HEK293 (cell line): ENCODE measurements at regions not wholly inside any gene's neighbourhood (a gene's known extent, or its start where the extent isn't known, plus 50 kb on each side); places are given as distances from the start of the nearest gene placed in this dataset.

ENCODE experiments used
- CTCF ChIA-PET: fragments of 350-600 bp; formaldehyde crosslinking; extraction: SDS; loops from one replicate; lab custom pipeline; 2021; ENCODE audit warnings: antibody characterized with exemption; lab: Yijun Ruan, JAX
- POLR2A ChIA-PET: fragments of 300-600 bp; formaldehyde crosslinking; extraction: SDS; loops from one replicate; lab custom pipeline; 2020; ENCODE audit warnings: antibody characterized with exemption, inconsistent platforms; lab: Yijun Ruan, JAX
- H3K27ac ChIP-seq: fragments of 200-500 bp; sonication (Bioruptor generic); 2 replicates; pipeline ENCODE4 v1.5.1; 2014; ENCODE audit warnings: low read depth, low read length, control low read depth, inconsistent platforms; ENCODE audit errors: extremely low read depth
- H3K36me3 ChIP-seq, 2 experiments: fragments of 200-500 bp in 1 of 2; sonication (Bioruptor generic) in 1 of 2; 1 replicate in 1 of 2; 2 replicates in 1 of 2; pipeline ENCODE4 v1.5.1; 2014 to 2017; ENCODE audit warnings: inconsistent platforms in 2 of 2, low read length in 2 of 2; ENCODE audit not compliant: control insufficient read depth in 2 of 2, insufficient read depth in 1 of 2
- H3K4me1 ChIP-seq: fragments of 200-500 bp; sonication (Bioruptor generic); 2 replicates; pipeline ENCODE4 v1.5.1; 2014; ENCODE audit warnings: mild to moderate bottlenecking, low read length, inconsistent platforms; ENCODE audit not compliant: control insufficient read depth, insufficient read depth
- H3K4me3 ChIP-seq: 2 replicates; pipeline ENCODE4 v1.5.1; 2011; ENCODE audit warnings: low read depth, mild to moderate bottlenecking, control low read depth, low read length, moderate library complexity
- H3K9me3 ChIP-seq: fragments of 200-500 bp; sonication (Bioruptor generic); 2 replicates; pipeline ENCODE4 v1.5.1; 2014; ENCODE audit warnings: low read depth, low read length, inconsistent platforms; ENCODE audit not compliant: control insufficient read depth, insufficient read depth
- HOXA7 ChIP-seq: sonication (generic); formaldehyde crosslinking; IDR thresholded peaks from 2 replicates; pipeline ENCODE4 v1.8.1; 2022; ENCODE audit warnings: missing genetic modification reagents, borderline replicate concordance
- PATZ1 ChIP-seq: fragments of 450-650 bp; formaldehyde crosslinking; IDR thresholded peaks from 2 replicates; pipeline ENCODE4 v1.5.1; 2016; ENCODE audit warnings: missing biosample characterization, missing genetic modification characterization
- REST ChIP-seq: fragments of 450-650 bp; formaldehyde crosslinking; IDR thresholded peaks from 2 replicates; pipeline ENCODE4 v1.5.1; 2016; ENCODE audit warnings: missing biosample characterization, missing genetic modification characterization
- TCF7L2 ChIP-seq: IDR thresholded peaks from 2 replicates; pipeline ENCODE4 v1.6.1; 2011; ENCODE audit warnings: low read depth, mild to moderate bottlenecking, inconsistent platforms, low read length, moderate library complexity, borderline replicate concordance
- ZBTB20 ChIP-seq: fragments of 450-650 bp; formaldehyde crosslinking; IDR thresholded peaks from 2 replicates; pipeline ENCODE4 v1.5.1; 2016; ENCODE audit warnings: missing biosample characterization, missing genetic modification characterization
- ZBTB7A ChIP-seq: fragments of 450-650 bp; formaldehyde crosslinking; IDR thresholded peaks from 2 replicates; pipeline ENCODE4 v1.5.1; 2016; ENCODE audit warnings: low read depth, missing biosample characterization, missing genetic modification characterization
- ZFP3 ChIP-seq: fragments of 450-650 bp; formaldehyde crosslinking; IDR thresholded peaks from 2 replicates; pipeline ENCODE4 v1.5.1; 2016; ENCODE audit warnings: low read depth, missing biosample characterization, missing genetic modification characterization
- ZNF112 ChIP-seq: fragments of 450-650 bp; formaldehyde crosslinking; IDR thresholded peaks from 2 replicates; pipeline ENCODE4 v1.5.0; 2017; ENCODE audit warnings: missing biosample characterization, missing genetic modification characterization
- ZNF114 ChIP-seq: fragments of 450-650 bp; formaldehyde crosslinking; IDR thresholded peaks from 2 replicates; pipeline ENCODE4 v1.5.0; 2017; ENCODE audit warnings: missing biosample characterization, missing genetic modification characterization
- ZNF2 ChIP-seq: fragments of 450-650 bp; formaldehyde crosslinking; IDR thresholded peaks from 2 replicates; pipeline ENCODE4 v1.5.1; 2016; ENCODE audit warnings: missing biosample characterization, missing genetic modification characterization
- ZNF202 ChIP-seq: fragments of 450-650 bp; formaldehyde crosslinking; IDR thresholded peaks from 2 replicates; pipeline ENCODE4 v1.5.1; 2016; ENCODE audit warnings: missing biosample characterization, missing genetic modification characterization, borderline replicate concordance
- ZNF214 ChIP-seq: fragments of 450-650 bp; formaldehyde crosslinking; IDR thresholded peaks from 2 replicates; pipeline ENCODE4 v1.5.1; 2017; ENCODE audit warnings: missing biosample characterization, mild to moderate bottlenecking, missing genetic modification characterization, borderline replicate concordance
- ZNF24 ChIP-seq: fragments of 450-650 bp; formaldehyde crosslinking; IDR thresholded peaks from 2 replicates; pipeline ENCODE4 v1.5.1; 2016; ENCODE audit warnings: missing biosample characterization, missing genetic modification characterization
- ZNF274 ChIP-seq, 2 experiments: fragments of 200-500 bp in 1 of 2; fragments of 450-650 bp in 1 of 2; sonication (Bioruptor generic) in 1 of 2; formaldehyde crosslinking in 1 of 2; IDR thresholded peaks; 2 replicates each; pipeline versions ENCODE4 v1.5.1 to v1.6.1; 2014 to 2016; ENCODE audit warnings: borderline replicate concordance in 1 of 2, inconsistent platforms in 1 of 2, low read length in 1 of 2, missing biosample characterization in 1 of 2, missing genetic modification characterization in 1 of 2
- ZNF354C ChIP-seq: fragments of 450-650 bp; formaldehyde crosslinking; IDR thresholded peaks from 2 replicates; pipeline ENCODE4 v1.5.1; 2016; ENCODE audit warnings: missing biosample characterization, missing genetic modification characterization, low read depth, borderline replicate concordance
- ZNF514 ChIP-seq: fragments of 450-650 bp; formaldehyde crosslinking; IDR thresholded peaks from 2 replicates; pipeline ENCODE4 v1.5.1; 2016; ENCODE audit warnings: missing biosample characterization, missing genetic modification characterization
- ZNF626 ChIP-seq: fragments of 450-650 bp; sonication (Bioruptor Pico); formaldehyde crosslinking; IDR thresholded peaks from 2 replicates; pipeline ENCODE4 v1.5.1; 2018; ENCODE audit warnings: missing biosample characterization, missing genetic modification characterization, inconsistent platforms
- ZNF629 ChIP-seq: fragments of 450-650 bp; formaldehyde crosslinking; IDR thresholded peaks from 2 replicates; pipeline ENCODE4 v1.5.1; 2017; ENCODE audit warnings: missing biosample characterization, missing genetic modification characterization
- ZNF768 ChIP-seq: fragments of 450-650 bp; formaldehyde crosslinking; IDR thresholded peaks from 2 replicates; pipeline ENCODE4 v1.5.1; 2018; ENCODE audit warnings: missing biosample characterization, mild to moderate bottlenecking, missing genetic modification characterization
- ZNF777 ChIP-seq: fragments of 450-650 bp; formaldehyde crosslinking; IDR thresholded peaks from 2 replicates; pipeline ENCODE4 v1.5.1; 2017; ENCODE audit warnings: missing biosample characterization, missing genetic modification characterization, borderline replicate concordance
- ZSCAN30 ChIP-seq: fragments of 450-650 bp; IDR thresholded peaks from 2 replicates; pipeline ENCODE4 v1.5.1; 2018; ENCODE audit warnings: missing biosample characterization, mild to moderate bottlenecking, missing genetic modification characterization, moderate library complexity
- TF ChIP-seq, protein P1 (sequence below): fragments of 450-650 bp; formaldehyde crosslinking; IDR thresholded peaks from 2 replicates; pipeline ENCODE4 v1.5.1; 2016; ENCODE audit warnings: missing biosample characterization, missing genetic modification characterization
- TF ChIP-seq, protein P2 (sequence below): fragments of 450-650 bp; formaldehyde crosslinking; IDR thresholded peaks from 2 replicates; pipeline ENCODE4 v1.5.1; 2016; ENCODE audit warnings: missing biosample characterization, missing genetic modification characterization, low read depth
- TF ChIP-seq, protein P3 (sequence below): fragments of 450-650 bp; formaldehyde crosslinking; IDR thresholded peaks from 2 replicates; pipeline ENCODE4 v1.5.1; 2017; ENCODE audit warnings: missing biosample characterization, missing genetic modification characterization

GRCh38 chr10:61189912-61190311, 245.9 kb upstream of the RHOBTB1 start:
- H3K4me1 ChIP-seq = no peaks in the 10 kb centered on the region
- POLR2A ChIA-PET = no interaction called here
- H3K9me3 ChIP-seq = no peaks in the 10 kb centered on the region
- H3K27ac ChIP-seq = no peak overlapping the region
- H3K4me3 ChIP-seq = no peak overlapping the region
- CTCF ChIA-PET = interaction anchor here (0.6 to 1.2 kb wide), 5 partner anchors 13 to 299 kb away, joined by 3 to 5 read pairs (median 3); no protein-coding TSS in a partner anchor
- TF ChIP-seq ZNF274 (IDR thresholded peaks at IDR 0.05; ENCODE audit: low read length) (no peak), ZNF274 (tag by site-specific recombination; IDR thresholded peaks at IDR 0.05; ENCODE audit: borderline replicate concordance) (no peak), ZNF354C (no peak), ZNF2 (no peak), ZNF202 (tag by site-specific recombination) (no peak), ZNF777 (tag by site-specific recombination) (no peak), ZBTB7A (tag by site-specific recombination) (no peak)
- TF ChIP-seq, all 188 proteins: peak for 0
- H3K36me3 ChIP-seq = no peaks in the 10 kb centered on the region

GRCh38 chr10:61188691-61189090, 244.7 kb upstream of the RHOBTB1 start:
- Histone ChIP-seq H3K27ac (no peak overlapping the region), H3K9me3 (no peaks in the 10 kb centered on the region), H3K36me3 (no peaks in the 10 kb centered on the region), H3K4me1 (no peaks in the 10 kb centered on the region), H3K4me3 (no peak overlapping the region)
- CTCF ChIA-PET = interaction anchor here (0.5 kb wide), 1 partner anchor 251 kb away, joined by 3 read pairs; no protein-coding TSS in a partner anchor
- POLR2A ChIA-PET = no interaction called here
- TF ChIP-seq ZNF114 (tag by site-specific recombination) (no peak), ZNF629 (no peak), ZBTB20 (no peak), HOXA7 (CRISPR knock-in tag) (no peak), ZSCAN30 (no peak), TCF7L2 (no peak), ZFP3 (no peak), ZNF24 (tag by site-specific recombination) (no peak), PATZ1 (no peak), ZNF514 (tag by site-specific recombination) (no peak), ZNF112 (tag by site-specific recombination) (no peak), ZNF768 (no peak), ZNF626 (tag by site-specific recombination) (no peak), REST (tag by site-specific recombination) (no peak), ZNF214 (tag by site-specific recombination) (no peak)
- TF ChIP-seq, protein P1, sequence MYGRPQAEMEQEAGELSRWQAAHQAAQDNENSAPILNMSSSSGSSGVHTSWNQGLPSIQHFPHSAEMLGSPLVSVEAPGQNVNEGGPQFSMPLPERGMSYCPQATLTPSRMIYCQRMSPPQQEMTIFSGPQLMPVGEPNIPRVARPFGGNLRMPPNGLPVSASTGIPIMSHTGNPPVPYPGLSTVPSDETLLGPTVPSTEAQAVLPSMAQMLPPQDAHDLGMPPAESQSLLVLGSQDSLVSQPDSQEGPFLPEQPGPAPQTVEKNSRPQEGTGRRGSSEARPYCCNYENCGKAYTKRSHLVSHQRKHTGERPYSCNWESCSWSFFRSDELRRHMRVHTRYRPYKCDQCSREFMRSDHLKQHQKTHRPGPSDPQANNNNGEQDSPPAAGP (tag by site-specific recombination) = no peak
- TF ChIP-seq, protein P2, sequence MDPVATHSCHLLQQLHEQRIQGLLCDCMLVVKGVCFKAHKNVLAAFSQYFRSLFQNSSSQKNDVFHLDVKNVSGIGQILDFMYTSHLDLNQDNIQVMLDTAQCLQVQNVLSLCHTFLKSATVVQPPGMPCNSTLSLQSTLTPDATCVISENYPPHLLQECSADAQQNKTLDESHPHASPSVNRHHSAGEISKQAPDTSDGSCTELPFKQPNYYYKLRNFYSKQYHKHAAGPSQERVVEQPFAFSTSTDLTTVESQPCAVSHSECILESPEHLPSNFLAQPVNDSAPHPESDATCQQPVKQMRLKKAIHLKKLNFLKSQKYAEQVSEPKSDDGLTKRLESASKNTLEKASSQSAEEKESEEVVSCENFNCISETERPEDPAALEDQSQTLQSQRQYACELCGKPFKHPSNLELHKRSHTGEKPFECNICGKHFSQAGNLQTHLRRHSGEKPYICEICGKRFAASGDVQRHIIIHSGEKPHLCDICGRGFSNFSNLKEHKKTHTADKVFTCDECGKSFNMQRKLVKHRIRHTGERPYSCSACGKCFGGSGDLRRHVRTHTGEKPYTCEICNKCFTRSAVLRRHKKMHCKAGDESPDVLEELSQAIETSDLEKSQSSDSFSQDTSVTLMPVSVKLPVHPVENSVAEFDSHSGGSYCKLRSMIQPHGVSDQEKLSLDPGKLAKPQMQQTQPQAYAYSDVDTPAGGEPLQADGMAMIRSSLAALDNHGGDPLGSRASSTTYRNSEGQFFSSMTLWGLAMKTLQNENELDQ (tag by site-specific recombination) = no peak
- TF ChIP-seq, protein P3, sequence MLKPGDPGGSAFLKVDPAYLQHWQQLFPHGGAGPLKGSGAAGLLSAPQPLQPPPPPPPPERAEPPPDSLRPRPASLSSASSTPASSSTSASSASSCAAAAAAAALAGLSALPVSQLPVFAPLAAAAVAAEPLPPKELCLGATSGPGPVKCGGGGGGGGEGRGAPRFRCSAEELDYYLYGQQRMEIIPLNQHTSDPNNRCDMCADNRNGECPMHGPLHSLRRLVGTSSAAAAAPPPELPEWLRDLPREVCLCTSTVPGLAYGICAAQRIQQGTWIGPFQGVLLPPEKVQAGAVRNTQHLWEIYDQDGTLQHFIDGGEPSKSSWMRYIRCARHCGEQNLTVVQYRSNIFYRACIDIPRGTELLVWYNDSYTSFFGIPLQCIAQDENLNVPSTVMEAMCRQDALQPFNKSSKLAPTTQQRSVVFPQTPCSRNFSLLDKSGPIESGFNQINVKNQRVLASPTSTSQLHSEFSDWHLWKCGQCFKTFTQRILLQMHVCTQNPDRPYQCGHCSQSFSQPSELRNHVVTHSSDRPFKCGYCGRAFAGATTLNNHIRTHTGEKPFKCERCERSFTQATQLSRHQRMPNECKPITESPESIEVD (tag by site-specific recombination) = no peak
